ENCODE measurements at regions not wholly inside any gene's neighbourhood (a gene's known extent, or its start where the extent isn't known, plus 50 kb on each side); places are given as distances from the start of the nearest gene placed in this dataset.

DNA sequence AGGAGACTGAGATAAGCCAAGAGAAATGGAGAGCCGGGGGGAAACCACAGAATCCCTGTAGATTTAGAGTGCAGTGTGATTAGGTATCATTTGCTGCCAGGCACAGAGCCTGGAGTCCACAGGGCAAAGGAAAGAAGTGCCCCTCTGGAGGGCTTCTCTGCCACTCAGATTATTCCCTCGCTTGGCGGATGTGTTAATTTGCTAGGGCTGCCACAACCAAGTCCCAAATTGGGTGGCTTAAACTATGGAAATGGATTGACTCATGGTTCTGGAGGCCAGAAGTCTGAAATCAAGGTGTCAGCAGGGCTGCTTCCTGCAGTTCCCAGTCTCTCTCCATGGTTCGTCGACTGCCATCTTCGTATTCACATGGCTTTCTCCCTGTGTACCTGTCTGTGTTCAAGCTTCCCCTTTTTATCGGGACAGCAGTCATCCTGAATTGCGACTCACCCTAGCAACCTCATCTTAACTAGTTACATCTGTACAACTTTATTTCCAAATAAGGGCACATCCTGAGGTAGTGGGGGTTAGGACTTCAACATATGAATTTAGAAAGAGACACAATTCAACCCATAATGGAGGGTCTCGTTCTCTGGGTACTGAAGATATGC is 122.2 kb downstream of the ANKRD60 start:
- no peak for ATAC-seq
- Histone ChIP-seq H3K4me1 (no peaks in the 10 kb centered on the region), H3K36me3 (no peaks in the 10 kb centered on the region), H3K27me3 (no peaks in the 10 kb centered on the region), H3K27ac (no peak overlapping the region), H3K9me3 (no peaks in the 10 kb centered on the region), H3K4me3 (no peak overlapping the region)
- in situ Hi-C loops (cut with MboI; ENCODE audit: low sequenced_read_pairs in 4 of 4) (no loop called here), intact Hi-C loops (cut with DNase I; ENCODE audit: low total_unique reads) (no loop called here)
- no peak for TF ChIP-seq POLR2A (IDR thresholded peaks at IDR 0.05)
- no peak for TF ChIP-seq CTCF (IDR thresholded peaks at IDR 0.05 in 4 of 5, conservative IDR thresholded peaks at IDR 0.05 in 1 of 5)
- no peak for DNase-seq

- Histone ChIP-seq H3K36me3 (no peaks in the 10 kb centered on the region), H3K9me3 (no peaks in the 10 kb centered on the region), H3K27me3 (no peaks in the 10 kb centered on the region), H3K4me1 (no peaks in the 10 kb centered on the region), H3K4me3 (no peak overlapping the region), H3K27ac (no peak overlapping the region)
- in situ Hi-C loops (cut with MboI; ENCODE audit: low sequenced_read_pairs in 4 of 4): no loop called here
- intact Hi-C loops (cut with DNase I; ENCODE audit: low total_unique reads): no loop called here
- DNase-seq (no peak), ATAC-seq (no peak)
- TF ChIP-seq POLR2A (IDR thresholded peaks at IDR 0.05): no peak
- no peak for TF ChIP-seq CTCF (IDR thresholded peaks at IDR 0.05 in 4 of 5, conservative IDR thresholded peaks at IDR 0.05 in 1 of 5)
These were observed 124.5 kb downstream of the ANKRD60 start for GRCh38 chr20:58103961-58104360.

GRCh38 chr20:58103517-58103904 is 124.9 kb downstream of the ANKRD60 start:
- no peak for TF ChIP-seq CTCF (IDR thresholded peaks at IDR 0.05 in 4 of 5, conservative IDR thresholded peaks at IDR 0.05 in 1 of 5)
- no peak for TF ChIP-seq POLR2A (IDR thresholded peaks at IDR 0.05)
- Histone ChIP-seq H3K36me3 (no peaks in the 10 kb centered on the region), H3K4me1 (no peaks in the 10 kb centered on the region), H3K27ac (no peak overlapping the region), H3K9me3 (no peaks in the 10 kb centered on the region), H3K4me3 (no peak overlapping the region), H3K27me3 (no peaks in the 10 kb centered on the region)
- ATAC-seq (no peak), DNase-seq (no peak)
- intact Hi-C loops (cut with DNase I; ENCODE audit: low total_unique reads) (no loop called here), in situ Hi-C loops (cut with MboI; ENCODE audit: low sequenced_read_pairs in 4 of 4) (no loop called here)

- in situ Hi-C loops (cut with MboI; ENCODE audit: low sequenced_read_pairs in 4 of 4): no loop called here
- H3K27me3 ChIP-seq: no peaks in the 10 kb centered on the region
- TF ChIP-seq POLR2A (IDR thresholded peaks at IDR 0.05) (no peak), CTCF (IDR thresholded peaks at IDR 0.05 in 4 of 5, conservative IDR thresholded peaks at IDR 0.05 in 1 of 5) (no peak)
These were observed 125.5 kb downstream of the ANKRD60 start for GRCh38 chr20:58102744-58103516.

More at GRCh38 chr20:58102744-58103516, 125.5 kb downstream of the ANKRD60 start:
- Histone ChIP-seq H3K9me3 (no peaks in the 10 kb centered on the region), H3K36me3 (no peaks in the 10 kb centered on the region), H3K4me1 (no peaks in the 10 kb centered on the region), H3K4me3 (no peak overlapping the region), H3K27ac (no peak overlapping the region)
- ATAC-seq (no peak), DNase-seq (no peak)
- intact Hi-C loops (cut with DNase I; ENCODE audit: low total_unique reads): no loop called here
